ENCODE measurements at regions not wholly inside any gene's neighbourhood (a gene's known extent, or its start where the extent isn't known, plus 50 kb on each side); places are given as distances from the start of the nearest gene placed in this dataset.
"Not testable (repeated sequence)": the region's sequence is repeated elsewhere in the genome, so short reads cannot be mapped to it uniquely, and the experiment has no call there.

- no peak for DNase-seq (ENCODE audit: low spot score)
Measured at GRCh38 chr2:16189029-16189835, 248.9 kb downstream of the MYCN start.

DNA sequence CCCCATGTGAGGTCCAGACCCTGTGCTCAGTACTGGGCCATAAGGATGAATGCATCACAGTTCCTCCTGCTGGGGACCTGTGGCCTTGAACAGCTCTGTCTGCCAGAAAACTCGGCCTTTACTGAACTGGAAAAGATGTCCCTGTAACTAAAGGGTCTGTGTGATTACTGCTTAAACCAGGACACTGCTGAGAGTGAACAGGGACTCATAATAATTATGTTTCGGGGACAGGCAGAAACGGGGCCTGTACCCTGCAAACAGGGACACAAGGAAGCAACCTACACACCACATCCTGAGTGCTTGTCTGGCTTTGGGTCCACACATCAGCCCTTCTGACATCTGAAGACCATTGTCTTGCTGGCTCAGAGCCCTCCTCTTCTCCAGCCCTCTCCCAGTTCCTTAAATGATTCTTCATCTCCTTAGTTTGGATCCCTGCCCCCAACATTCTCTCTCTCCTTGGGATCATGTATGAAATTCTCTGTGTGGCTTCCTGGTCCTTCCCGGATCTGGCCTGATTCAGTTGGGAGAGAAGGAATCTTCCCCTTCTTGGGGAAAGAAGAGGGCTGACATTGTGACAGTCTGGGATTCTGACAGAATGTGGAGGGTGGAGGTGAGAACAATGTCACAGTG lies 248.0 kb downstream of the MYCN start:
- DNase-seq (ENCODE audit: low spot score), result no peak

DNA sequence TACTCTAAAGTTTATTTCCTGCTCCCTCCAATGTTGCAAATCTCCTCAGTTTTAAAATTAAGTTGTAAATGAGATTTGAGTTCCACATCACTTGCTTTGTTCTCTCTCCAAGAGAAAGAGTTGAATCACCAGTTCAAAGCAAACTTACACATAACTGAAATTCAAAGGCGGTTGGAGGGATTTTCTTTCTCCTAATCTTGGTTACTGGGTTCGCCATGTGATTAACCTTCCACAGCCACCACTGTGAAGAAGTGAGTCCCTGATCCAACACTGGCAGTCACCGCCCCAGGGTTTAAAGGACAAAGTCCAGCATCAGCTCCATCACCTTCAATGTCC lies 247.1 kb downstream of the MYCN start:
- DNase-seq (ENCODE audit: low spot score), result no peak

- no peak for DNase-seq (ENCODE audit: low spot score)
Measured at GRCh38 chr2:16186661-16187481, 246.5 kb downstream of the MYCN start.

- no peak for DNase-seq (ENCODE audit: low spot score)
Measured at GRCh38 chr2:16185801-16186272, 245.5 kb downstream of the MYCN start.

DNA sequence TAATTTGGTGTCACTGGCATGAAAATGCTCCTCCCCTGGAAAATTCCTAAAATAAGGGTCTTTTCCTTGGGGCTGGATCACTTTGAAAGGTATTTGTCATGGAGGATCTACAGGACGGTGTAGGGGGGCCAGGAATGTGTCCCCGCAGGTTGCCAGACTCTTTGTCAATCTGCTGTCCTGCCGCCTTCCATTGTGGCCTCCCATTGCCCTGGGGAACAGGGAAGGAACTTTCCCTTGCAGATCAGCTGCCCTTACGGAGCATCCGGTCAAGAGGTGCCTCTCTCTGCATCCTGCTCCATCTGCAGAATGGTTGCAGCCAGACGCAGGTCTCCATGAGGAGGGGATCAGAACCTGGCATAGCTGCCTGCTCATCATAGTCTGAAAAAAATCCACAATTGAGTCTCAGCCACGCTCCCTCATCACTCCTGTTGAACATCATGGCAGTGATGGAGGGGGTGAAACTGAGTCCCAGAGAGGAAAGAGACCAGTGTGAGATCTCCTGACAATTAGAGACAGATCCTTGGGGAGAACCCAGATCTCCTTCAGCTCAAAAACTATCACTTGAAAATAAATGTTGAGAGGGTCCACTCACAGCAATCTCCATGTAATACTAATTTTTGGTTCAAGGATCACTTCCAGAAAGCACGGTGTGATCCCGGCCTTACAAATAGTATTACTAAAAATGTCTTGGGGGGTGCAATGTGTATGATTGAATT lies 244.8 kb downstream of the MYCN start:
- no peak for DNase-seq (ENCODE audit: low spot score)

GRCh38 chr2:16184341-16184890 lies 244.1 kb downstream of the MYCN start:
- no peak for DNase-seq (ENCODE audit: low spot score)

GRCh38 chr2:16183345-16183744 lies 243.0 kb downstream of the MYCN start:
- DNase-seq (ENCODE audit: low spot score), result no peak

DNA sequence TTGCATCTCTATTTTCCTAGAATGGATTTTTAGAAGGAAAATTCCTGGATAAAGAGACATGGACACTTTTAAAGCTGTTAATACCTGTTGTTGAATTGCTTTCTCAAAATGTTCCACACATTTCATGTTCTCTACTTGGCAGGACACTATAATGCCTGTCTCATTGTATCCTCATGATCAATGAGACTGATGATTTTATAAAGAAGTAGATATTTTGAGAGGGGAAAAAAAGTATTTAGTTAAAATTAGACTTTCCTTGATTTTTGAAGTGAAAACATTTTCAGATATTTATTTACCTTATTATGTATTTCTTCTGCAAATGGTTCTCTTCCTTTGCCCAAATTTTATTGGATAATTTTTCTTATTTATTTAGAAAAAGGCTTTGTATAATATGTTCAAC lies 242.5 kb downstream of the MYCN start:
- no peak for DNase-seq (ENCODE audit: low spot score)

DNA sequence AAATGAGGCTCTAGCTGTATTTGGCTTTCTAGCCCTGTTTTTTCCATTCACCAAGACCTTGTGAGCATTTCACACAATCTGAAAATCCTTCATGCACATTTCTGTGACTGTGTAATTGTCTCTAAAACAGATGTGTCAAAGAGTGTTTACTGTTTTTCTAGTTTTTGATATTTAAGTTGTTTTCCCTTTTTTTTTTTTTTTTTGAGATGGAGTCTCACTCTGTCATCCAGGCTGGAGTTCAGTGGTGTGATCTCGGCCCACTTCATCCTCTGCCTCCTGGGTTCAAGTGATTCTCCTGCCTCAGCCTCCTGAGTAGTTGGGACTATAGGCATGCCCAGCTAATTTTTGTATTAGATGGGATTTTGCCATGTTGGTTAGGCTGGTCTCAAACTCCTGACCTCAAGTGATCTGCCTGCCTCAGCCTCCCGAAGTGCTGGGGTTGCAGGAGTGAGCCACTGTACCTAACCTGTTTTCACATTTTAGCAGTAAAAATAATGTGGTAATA lies 242.0 kb downstream of the MYCN start:
- DNase-seq (ENCODE audit: low spot score), result not testable (repeated sequence)

GRCh38 chr2:16181741-16182090 lies 241.4 kb downstream of the MYCN start:
- DNase-seq (ENCODE audit: low spot score), result no peak

GRCh38 chr2:16181062-16181740 lies 240.9 kb downstream of the MYCN start:
- no peak for DNase-seq (ENCODE audit: low spot score)

DNA sequence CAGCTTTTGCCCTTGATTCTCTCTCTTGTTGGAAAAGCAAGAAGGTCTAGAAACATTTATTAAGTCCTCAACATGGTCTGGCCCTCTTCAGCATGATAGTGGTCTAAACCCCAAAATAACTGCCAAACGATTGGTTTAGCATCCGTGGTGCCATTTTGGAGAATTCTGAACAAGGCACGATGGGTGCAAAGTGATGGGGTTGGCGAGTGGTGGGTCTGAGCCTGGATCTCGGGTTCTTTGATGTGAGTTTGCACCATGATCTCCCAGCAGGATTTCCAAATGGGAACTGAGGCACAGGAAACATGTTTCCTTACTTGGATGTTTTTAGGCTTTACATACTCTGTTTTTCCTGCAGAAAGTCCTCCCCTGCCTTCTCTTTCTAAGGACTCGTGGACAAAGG lies 240.3 kb downstream of the MYCN start:
- DNase-seq (ENCODE audit: low spot score), result no peak

GRCh38 chr2:16179701-16180416 lies 239.5 kb downstream of the MYCN start:
- no peak for DNase-seq (ENCODE audit: low spot score)

DNA sequence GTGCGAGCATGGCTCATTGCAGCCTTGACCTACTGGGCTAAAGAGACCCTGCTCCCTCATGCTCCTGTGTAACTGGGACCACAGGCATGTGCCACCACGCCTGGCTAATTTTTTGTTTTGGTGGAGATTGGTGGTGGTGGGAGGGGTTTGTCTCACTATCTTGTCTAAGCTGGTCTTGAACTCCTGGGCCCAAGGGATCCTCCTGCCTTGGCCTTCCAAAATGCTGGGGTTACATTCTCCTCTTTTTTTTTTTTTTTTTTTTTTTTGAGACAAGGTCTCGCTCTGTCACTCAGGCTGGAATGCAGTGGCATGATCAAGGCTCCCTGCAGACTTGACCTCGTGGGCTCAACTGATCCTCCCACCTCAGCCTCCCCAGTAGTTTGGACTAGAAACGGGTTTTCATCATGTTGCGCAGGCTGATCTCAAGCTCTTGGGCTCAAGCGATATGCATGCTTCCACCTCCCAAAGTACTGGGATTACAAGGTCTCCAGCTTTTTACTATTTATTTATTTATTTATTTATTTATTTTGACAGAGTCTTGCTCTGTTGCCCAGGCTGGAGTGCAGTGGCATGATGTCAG lies 238.3 kb downstream of the MYCN start:
- DNase-seq (ENCODE audit: low spot score), result no peak

DNA sequence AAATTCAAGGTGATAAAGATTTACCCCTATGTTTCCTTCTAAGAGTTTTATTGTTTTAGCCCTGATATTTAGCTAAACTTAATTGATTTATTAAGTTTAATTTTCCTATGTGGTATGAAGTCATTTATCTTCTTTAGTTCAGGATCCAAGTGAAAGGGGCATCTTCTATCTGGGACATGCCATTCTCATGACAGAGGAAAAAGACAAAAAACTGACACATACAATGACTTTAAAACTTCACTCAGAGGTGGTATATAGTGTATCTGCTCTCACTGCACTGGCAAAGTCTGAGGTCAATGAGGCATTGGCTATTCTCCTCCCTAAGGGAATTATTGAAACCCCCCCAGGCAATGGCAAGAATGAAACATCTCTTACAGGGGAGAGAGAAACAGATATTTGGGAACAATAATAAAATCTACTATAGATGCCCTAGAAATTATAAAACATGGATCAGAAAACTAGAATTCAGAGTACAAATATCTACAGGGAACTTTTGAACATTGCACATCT lies 237.4 kb downstream of the MYCN start:
- DNase-seq (ENCODE audit: low spot score), result no peak

DNA sequence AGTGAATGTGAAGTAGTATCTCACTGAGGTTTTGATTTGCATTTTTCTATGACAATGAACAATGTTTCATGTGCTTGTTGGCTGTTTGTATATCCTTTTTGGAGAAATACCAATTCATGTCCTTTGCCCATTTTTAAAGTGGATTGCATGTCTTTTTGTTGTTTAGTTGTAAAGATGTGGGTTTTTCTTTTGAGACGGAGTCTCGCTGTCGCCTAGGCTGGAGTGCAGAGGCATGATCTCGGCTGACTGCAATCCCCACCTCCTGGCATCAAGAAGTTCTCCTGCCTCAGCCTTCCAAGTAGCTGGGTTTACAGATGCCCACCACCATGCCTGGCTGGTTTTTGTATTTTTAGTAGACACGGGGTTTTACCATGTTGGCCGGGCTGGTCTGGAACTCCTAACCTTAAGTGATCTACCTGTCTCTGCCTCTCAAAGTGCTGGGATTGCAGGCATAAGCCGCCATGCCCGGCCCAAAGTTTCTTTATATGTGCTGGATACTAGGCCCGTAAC lies 236.7 kb downstream of the MYCN start:
- DNase-seq (ENCODE audit: low spot score), result no peak

- no peak for DNase-seq (ENCODE audit: low spot score)
Measured at GRCh38 chr2:16175247-16175825, 235.0 kb downstream of the MYCN start.

DNA sequence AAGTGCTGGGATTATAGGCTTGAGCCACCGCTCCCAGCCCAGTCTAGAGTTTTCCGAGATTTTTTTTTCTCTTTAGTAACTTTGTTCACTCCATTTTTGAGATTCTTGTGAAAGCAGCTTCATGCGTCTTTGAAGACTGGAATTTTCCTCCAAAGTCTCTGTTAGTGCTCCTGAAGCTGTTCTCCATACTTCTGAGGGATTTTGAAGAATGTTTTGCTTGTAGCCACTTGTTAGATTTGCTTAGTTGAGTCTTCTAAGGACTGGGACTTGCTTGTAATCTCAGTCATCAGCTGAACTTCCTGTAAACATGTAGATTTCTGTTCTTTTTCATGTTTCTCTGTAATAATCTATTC lies 234.3 kb downstream of the MYCN start:
- no peak for DNase-seq (ENCODE audit: low spot score)

Data from ecto neural progenitor cell (in vitro differentiated cells).